Skin of body (tissue), 1 donor: ENCODE measurements at regions not wholly inside any gene's neighbourhood (a gene's known extent, or its start where the extent isn't known, plus 50 kb on each side); places are given as distances from the start of the nearest gene placed in this dataset.

Experiments
- DNase-seq: peaks from one replicate; lab custom pipeline; 2025; lab: John Stamatoyannopoulos, UW

DNA sequence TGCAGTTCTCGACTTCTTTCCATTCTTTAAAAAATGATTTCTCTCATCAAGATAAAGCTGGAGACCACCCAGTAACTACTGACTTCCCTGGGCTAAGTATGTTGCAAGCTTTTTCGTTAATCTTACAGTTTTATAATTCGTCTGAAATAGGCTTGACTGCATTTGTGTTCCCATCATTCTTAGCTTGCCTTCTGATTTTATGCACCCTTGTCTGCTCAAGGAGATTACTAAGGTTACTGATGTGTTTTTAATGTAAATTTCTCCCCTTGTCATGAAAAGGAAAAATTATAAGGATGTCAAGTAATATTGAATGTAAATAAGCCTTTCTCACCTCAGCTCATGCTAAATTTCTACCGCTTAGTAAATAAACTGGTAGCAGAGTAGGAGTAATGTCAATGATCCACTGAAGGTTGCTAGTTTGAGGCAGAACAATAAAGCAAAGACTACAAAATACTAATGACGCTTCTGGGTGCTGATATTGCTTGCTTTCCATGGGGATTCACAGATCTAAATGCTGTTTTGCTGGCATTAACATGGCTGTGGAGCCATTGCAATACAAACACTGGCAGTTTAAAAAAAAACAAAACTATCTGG lies 91.9 kb upstream of the CDH20 start:
- DNase-seq, result no peak

DNA sequence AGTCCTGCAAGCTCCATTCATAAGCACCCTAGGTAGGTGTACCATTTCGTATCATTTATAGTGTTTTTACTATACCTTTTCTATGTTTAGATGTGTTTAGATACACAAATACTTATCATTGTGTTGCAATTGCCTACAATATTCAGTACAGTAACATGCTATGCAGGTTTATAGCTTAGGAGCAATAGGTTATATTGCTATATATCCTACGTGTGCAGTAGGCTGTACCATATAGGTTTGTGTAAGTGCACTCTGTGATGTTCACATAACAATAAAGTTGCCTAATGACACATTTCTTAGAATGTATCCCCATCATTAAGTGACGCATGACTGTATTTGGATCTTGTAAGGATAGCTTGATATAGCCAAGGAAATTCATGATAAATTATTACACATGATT lies 88.6 kb upstream of the CDH20 start:
- no peak for DNase-seq

DNA sequence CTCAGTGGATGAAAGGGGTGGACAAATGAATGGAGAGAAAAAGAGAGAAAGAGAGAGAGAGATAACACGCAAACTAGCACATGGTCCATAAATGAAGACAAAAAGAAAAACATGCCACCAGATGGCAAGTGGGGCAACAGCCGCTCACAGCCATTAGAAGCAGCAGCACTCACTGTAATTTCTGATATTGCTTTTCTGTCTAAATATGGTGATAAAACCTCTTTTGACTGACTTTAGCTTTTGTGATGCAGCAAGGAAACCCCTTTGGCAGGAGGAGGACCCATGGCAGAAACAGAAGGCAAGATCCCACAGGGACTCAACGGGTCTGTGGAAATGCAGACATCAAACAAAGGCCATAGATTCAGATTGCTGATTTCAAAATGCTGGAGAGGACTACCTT lies 88.0 kb upstream of the CDH20 start:
- no peak for DNase-seq

DNA sequence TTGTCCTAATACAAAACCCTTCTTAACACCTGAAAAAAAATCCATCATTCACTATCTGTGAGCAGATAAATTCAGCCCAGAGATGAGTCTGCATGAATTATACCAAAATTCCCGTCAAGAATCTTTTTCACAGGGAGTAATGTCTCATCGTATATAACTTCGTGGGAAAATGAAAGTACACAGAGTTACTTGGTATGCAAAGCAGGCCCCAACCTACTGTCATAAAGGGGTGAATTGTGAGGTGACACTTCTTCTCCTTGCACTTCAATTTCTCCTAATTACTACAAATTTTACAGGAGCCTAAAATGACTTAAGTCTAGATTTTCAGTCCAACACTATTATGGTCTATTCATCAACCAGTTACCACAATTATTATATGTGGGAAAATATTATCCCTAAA lies 84.6 kb upstream of the CDH20 start:
- no peak for DNase-seq

DNA sequence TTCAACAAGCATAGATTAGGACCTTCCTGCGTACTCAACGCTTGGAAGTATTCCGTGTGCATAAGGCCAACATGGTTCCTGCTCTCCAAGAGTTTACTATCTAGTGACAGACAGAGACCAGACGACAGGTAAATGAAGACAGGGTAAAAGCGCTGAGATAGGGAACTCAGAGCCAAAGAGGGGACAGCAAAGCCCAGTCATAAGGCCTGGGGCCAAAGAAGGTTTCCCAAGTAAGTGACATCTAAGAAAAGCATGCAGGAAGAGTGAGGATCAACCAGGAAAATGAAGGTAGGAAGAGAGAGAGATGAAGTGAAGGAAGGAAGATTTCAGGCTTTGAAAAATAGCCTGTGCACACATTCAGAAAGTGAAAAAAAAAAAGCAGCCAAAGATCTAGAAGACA lies 76.9 kb upstream of the CDH20 start:
- DNase-seq, result no peak

DNA sequence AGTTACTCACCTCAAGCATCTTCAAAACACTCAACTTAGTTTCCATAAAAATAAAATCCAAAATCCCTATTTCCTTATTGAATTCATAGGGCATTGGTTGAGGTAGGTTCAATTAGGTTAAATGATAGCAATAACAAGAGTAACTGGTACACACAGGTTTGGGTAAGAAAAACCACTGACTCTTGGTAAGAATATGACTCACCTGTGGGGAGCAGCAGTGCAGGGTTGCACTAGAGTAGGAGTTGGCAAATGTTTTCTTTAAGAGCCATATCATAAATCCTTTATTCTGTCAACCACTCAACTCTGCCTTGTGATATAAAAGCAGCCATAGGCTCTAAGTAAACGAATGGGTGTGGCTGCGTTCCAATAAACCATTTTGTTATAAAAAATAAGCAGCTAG lies 71.4 kb upstream of the CDH20 start:
- DNase-seq, result no peak

DNA sequence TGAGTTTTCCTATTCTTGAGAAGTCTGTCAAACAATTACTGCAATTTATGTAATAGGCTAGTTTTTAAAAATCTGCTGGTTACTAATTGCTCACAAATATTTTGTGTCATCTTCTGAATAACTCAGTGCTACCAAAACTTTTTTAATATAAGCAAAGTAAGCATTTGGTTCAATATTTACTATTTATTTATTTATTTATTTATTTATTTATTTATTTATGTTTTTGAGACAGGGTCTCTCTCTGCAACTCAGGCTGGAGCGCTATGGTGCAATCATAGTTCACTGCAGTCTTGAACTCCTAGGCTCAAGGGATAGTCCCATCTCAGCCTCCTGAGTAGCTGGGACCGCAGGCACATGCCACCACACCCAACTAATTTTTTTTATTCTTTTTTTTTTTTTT lies 60.4 kb upstream of the CDH20 start:
- no peak for DNase-seq

DNA sequence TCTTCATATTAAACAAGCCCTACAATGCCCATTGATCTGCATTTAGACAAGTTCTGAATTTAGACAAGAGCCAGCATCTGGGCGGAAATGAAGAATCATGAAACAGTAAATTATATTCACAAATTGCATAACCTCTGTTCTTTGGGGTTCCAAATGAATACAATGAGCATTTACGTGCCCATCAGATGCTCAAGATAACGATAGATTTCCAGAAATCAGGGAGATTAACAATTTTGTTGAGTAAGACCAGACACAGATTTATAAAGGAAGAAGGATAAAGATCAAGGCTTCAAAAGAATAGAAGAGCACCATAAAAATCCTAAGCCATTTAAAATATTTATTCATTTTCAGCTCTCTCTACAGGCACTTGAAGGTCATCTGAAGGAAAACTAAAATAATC lies 59.7 kb upstream of the CDH20 start:
- DNase-seq, result no peak

DNA sequence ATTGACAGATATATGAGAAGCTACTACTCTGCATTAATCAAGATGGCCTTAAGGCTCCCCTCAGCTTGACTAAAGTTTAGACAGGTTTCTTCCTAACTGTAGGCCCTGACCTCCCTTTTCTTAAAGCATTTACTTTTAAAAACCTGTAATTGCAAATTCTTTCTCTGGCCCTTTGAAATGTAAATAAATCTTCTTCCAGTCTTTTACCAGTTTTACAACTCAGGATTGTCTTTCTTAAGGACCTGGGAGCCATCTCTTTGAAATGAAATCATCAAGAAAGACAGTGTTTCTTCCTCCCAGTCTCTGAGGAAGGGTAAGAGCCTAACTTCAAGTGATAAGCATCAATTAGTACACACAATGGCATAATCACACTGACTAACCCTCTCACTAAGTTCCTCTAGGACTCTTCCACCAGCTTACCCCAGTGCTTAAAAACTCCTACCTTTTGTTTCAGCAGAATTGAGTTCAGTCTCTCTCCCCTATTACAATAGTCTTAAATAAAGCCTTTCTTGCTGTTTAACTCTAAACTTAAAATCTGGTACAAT lies 58.7 kb upstream of the CDH20 start:
- DNase-seq, result no peak

GRCh38 chr18:61277808-61278207 lies 55.4 kb upstream of the CDH20 start:
- no peak for DNase-seq

DNA sequence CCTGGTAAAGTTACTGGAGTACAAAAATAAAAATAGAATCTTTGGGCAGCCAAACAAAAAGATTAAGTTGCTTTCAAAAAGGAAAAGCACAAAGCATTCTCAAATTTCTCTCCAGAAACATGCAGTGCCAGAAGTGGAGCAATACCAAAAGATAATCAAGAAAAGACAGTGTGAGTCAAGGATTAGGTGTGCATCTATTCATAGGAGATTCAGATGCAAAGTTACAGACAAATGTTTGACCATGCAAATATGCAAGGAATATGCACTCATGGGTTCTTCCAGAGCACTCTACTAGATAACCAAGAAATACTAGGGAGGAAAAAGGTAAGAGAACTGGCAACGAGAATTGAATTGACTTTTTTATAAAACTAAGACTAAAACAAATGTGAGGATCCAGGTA lies 51.8 kb upstream of the CDH20 start:
- DNase-seq, result no peak

GRCh38 chr18:61282926-61283325 lies 50.3 kb upstream of the CDH20 start:
- no peak for DNase-seq
